HG03521 (cell line): ENCODE measurements at regions not wholly inside any gene's neighbourhood (a gene's known extent, or its start where the extent isn't known, plus 50 kb on each side); places are given as distances from the start of the nearest gene placed in this dataset.

Experiments used
- ATAC-seq: cut with Tn5 transposase; IDR thresholded peaks from one replicate; pipeline ENCODE4 v1.9.1; 2021; ENCODE audit warnings: mild to moderate bottlenecking, moderate library complexity; ENCODE audit not compliant: unreplicated experiment

GRCh38 chr6:23957017-23957416 is 169.0 kb upstream of the NRSN1 start:
- ATAC-seq = no peak

GRCh38 chr6:23964865-23965264 is 161.2 kb upstream of the NRSN1 start:
- no peak for ATAC-seq

GRCh38 chr6:23969344-23969743 is 156.7 kb upstream of the NRSN1 start:
- ATAC-seq = no peak

GRCh38 chr6:23977706-23978105 is 148.3 kb upstream of the NRSN1 start:
- ATAC-seq = no peak

- ATAC-seq = no peak
These were observed 145.1 kb upstream of the NRSN1 start for GRCh38 chr6:23980965-23981364.

GRCh38 chr6:23981923-23982322 is 144.1 kb upstream of the NRSN1 start:
- ATAC-seq = no peak

GRCh38 chr6:23983735-23984134 is 142.3 kb upstream of the NRSN1 start:
- no peak for ATAC-seq

GRCh38 chr6:23985015-23985414 is 141.0 kb upstream of the NRSN1 start:
- ATAC-seq = no peak

GRCh38 chr6:23989885-23990533 is 136.0 kb upstream of the NRSN1 start:
- no peak for ATAC-seq

GRCh38 chr6:23994013-23994412 is 132.0 kb upstream of the NRSN1 start:
- no peak for ATAC-seq

- ATAC-seq = no peak
These were observed 122.0 kb upstream of the NRSN1 start for GRCh38 chr6:24004062-24004461.

- ATAC-seq = no peak
These were observed 121.4 kb upstream of the NRSN1 start for GRCh38 chr6:24004659-24005058.

- no peak for ATAC-seq
These were observed 119.8 kb upstream of the NRSN1 start for GRCh38 chr6:24006254-24006653.

GRCh38 chr6:24009319-24009718 is 116.7 kb upstream of the NRSN1 start:
- ATAC-seq = no peak

GRCh38 chr6:24010133-24010532 is 115.9 kb upstream of the NRSN1 start:
- no peak for ATAC-seq

- no peak for ATAC-seq
These were observed 109.7 kb upstream of the NRSN1 start for GRCh38 chr6:24016286-24016685.

- ATAC-seq = no peak
These were observed 109.2 kb upstream of the NRSN1 start for GRCh38 chr6:24016857-24017256.

- ATAC-seq = no peak
These were observed 106.6 kb upstream of the NRSN1 start for GRCh38 chr6:24019393-24019792.

- no peak for ATAC-seq
These were observed 106.2 kb upstream of the NRSN1 start for GRCh38 chr6:24019830-24020229.

- no peak for ATAC-seq
These were observed 100.0 kb upstream of the NRSN1 start for GRCh38 chr6:24026050-24026449.

- ATAC-seq = no peak
These were observed 94.5 kb upstream of the NRSN1 start for GRCh38 chr6:24031496-24031895.

GRCh38 chr6:24032896-24033688 is 92.9 kb upstream of the NRSN1 start:
- no peak for ATAC-seq

- no peak for ATAC-seq
These were observed 82.2 kb upstream of the NRSN1 start for GRCh38 chr6:24043848-24044247.
